Large intestine (tissue), 3 donors: ENCODE measurements at regions not wholly inside any gene's neighbourhood (a gene's known extent, or its start where the extent isn't known, plus 50 kb on each side); places are given as distances from the start of the nearest gene placed in this dataset.

Experiments used
- DNase-seq, 2 donors: peaks; one replicate each; pipeline versions ENCODE4 v3.0.0 to v3.0.0-alpha.2; 2013
- H3K27ac ChIP-seq: one replicate; pipeline ENCODE4 v1.5.1; 2013; ENCODE audit warnings: low read length
- H3K27me3 ChIP-seq: 2 replicates; pipeline ENCODE4 v1.6.1; 2013; ENCODE audit warnings: low read length; ENCODE audit not compliant: control insufficient read depth, insufficient read depth
- H3K36me3 ChIP-seq: 2 replicates; pipeline ENCODE4 v1.6.1; 2013; ENCODE audit warnings: low read length; ENCODE audit not compliant: control insufficient read depth, insufficient read depth
- H3K4me1 ChIP-seq: one replicate; pipeline ENCODE4 v1.6.1; 2013; ENCODE audit warnings: low read length; ENCODE audit not compliant: control insufficient read depth, insufficient read depth
- H3K4me3 ChIP-seq: one replicate; pipeline ENCODE4 v1.5.1; 2013; ENCODE audit warnings: low read length
- H3K9me3 ChIP-seq: one replicate; pipeline ENCODE4 v1.6.1; 2013; ENCODE audit warnings: mild to moderate bottlenecking, low read depth, low read length, moderate library complexity; ENCODE audit not compliant: control insufficient read depth
- WGBS: methylation state at CpG from one replicate; pipeline ENCODE4 v1.1.5; 2013; ENCODE audit warnings: low lambda C conversion rate; ENCODE audit not compliant: insufficient coverage; 5-methylcytosine and 5-hydroxymethylcytosine counted together

DNA sequence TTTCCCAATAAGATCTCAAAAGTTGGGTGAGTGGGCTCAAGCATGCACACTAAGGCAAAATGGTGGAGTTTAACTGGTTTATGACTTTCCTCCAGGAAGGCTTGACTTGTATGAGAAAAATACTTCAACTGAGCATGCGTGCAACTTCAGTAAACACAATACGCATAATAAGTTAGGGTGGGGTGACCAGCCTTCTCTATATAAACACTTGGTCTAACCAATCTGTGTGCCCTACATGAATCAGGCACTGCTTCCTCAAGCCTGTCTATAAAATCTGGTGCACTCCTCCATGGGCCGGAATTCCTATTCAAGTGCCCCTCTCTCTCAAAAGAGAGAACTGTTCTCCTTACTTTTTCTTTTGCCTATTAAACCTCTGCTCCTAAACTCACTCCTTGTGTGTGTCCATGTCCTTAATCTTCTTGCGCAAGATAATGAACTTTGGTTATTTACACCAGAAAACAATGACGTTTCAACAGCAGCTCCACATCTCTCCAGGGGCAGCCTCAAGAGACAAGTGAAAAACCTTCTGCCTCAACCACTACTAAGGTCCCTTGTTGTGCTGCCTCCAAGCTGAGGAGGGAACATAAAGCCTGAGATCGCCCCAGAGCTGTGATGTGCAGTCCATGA is 352.6 kb downstream of the CAAP1 start:
- no CpG with 5 or more reads among the region's 6 CpGs for WGBS
- Histone ChIP-seq H3K36me3 (no peaks in the 10 kb centered on the region), H3K9me3 (no peaks in the 10 kb centered on the region), H3K4me1 (no peaks in the 10 kb centered on the region), H3K4me3 (no peak overlapping the region), H3K27me3 (no peaks in the 10 kb centered on the region), H3K27ac (no peak overlapping the region)
- DNase-seq, result no peak

DNA sequence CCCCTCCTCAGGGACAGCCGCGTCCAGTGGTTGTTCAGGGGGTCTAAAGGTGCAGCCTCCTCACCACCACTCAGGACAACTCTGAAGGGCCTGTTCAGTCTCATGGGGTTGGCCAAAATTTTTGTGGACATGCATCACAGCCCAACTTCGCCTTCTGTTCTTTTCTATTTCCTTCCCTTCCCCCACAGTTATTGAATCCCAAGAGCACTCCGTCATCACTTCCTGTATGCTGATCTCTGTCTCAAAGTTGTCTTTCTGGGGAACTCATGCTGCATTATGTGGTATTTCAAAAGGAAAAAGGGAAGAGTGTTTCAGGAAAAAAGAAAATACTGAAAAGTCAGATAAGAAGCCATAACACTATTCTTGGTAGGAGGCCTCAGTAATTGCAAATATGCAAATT is 355.4 kb downstream of the CAAP1 start:
- H3K4me1 ChIP-seq, result no peaks in the 10 kb centered on the region
- DNase-seq, result no peak
- H3K4me3 ChIP-seq, result no peak overlapping the region
- H3K36me3 ChIP-seq, result no peaks in the 10 kb centered on the region
- 77% methylated on average over 2 of the region's 4 CpGs for WGBS
- H3K27me3 ChIP-seq, result no peaks in the 10 kb centered on the region
- no peaks in the 10 kb centered on the region for H3K9me3 ChIP-seq
- H3K27ac ChIP-seq, result no peak overlapping the region

GRCh38 chr9:26535151-26535550 is 357.5 kb downstream of the CAAP1 start:
- H3K27me3 ChIP-seq, result no peaks in the 10 kb centered on the region
- H3K4me1 ChIP-seq, result no peaks in the 10 kb centered on the region
- H3K36me3 ChIP-seq, result no peaks in the 10 kb centered on the region
- 0% methylated on average over 1 of the region's 1 CpG for WGBS
- H3K4me3 ChIP-seq, result no peak overlapping the region
- no peak for DNase-seq
- H3K27ac ChIP-seq, result no peak overlapping the region
- no peaks in the 10 kb centered on the region for H3K9me3 ChIP-seq

- Histone ChIP-seq H3K27ac (no peak overlapping the region), H3K27me3 (no peaks in the 10 kb centered on the region), H3K9me3 (no peaks in the 10 kb centered on the region), H3K4me1 (no peaks in the 10 kb centered on the region), H3K36me3 (no peaks in the 10 kb centered on the region), H3K4me3 (no peak overlapping the region)
- WGBS, result no CpG with 5 or more reads among the region's 2 CpGs
- DNase-seq, result no peak
Measured at GRCh38 chr9:26530841-26531240, 361.8 kb downstream of the CAAP1 start.

DNA sequence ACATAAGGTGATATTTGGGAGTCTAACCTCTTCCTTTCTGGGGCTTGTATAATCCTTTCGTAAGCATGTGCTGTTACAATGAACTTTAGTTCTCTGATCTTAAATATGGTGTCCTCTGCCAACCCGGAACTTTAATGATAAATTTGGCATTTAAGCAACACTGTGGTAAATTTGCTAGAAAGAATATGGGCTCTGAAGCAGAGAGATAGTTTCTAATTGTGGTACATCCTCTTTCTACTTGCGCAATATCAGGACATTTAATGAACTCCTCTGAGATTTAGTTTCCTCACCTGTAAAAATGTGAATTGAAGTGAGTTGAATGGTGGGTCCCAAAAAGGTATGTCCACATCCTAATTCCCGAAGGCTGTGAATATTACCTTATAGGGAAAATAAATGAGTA is 364.7 kb downstream of the CAAP1 start:
- H3K4me1 ChIP-seq, result no peaks in the 10 kb centered on the region
- no peak overlapping the region for H3K27ac ChIP-seq
- DNase-seq, result no peak
- no peaks in the 10 kb centered on the region for H3K27me3 ChIP-seq
- H3K9me3 ChIP-seq, result no peaks in the 10 kb centered on the region
- no peaks in the 10 kb centered on the region for H3K36me3 ChIP-seq
- no peak overlapping the region for H3K4me3 ChIP-seq
- WGBS, result 83% methylated on average over 1 of the region's 4 CpGs

DNA sequence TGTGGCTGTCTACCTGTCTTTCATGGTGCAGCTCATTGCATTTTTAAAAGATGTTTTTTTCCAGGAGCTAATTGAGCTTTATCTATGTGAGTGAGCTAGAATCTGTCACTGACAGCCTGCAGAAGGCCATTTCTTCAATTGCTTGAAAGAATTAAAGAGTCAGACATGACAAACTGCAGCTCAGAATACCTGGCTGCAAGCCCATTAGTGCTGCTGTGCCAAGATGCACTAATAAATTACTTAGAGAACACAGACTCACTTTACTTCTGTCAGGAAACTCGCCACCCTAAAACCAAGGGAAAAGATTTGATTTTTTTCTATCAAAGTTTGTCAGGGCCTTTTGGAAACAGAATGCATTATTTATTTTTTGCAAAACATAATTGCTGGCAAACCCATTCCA is 368.3 kb downstream of the CAAP1 start:
- Histone ChIP-seq H3K27me3 (no peaks in the 10 kb centered on the region), H3K27ac (no peak overlapping the region), H3K9me3 (no peaks in the 10 kb centered on the region), H3K4me3 (no peak overlapping the region), H3K36me3 (no peaks in the 10 kb centered on the region), H3K4me1 (no peaks in the 10 kb centered on the region)
- no peak for DNase-seq
- WGBS, result 50% methylated on average over 1 of the region's 1 CpG

DNA sequence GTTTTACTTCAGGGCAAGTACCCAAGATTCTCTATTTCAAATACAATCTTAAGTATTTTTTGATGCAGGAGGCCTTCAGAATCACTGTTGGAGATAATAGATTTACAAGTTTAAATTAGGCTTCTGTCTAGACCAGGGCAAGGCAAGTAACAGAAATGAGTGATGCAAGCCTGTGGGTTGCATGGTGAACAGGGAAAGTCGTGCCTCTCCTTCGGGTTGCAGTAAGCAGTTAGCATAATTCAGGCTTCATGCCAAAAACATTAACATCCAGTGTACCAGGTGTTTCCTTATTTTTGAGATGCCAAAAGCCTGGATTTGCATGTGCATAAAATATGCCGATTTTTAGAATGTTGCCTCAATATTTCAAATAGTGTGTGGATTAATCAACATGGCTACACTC is 369.0 kb downstream of the CAAP1 start:
- Histone ChIP-seq H3K4me1 (no peaks in the 10 kb centered on the region), H3K9me3 (no peaks in the 10 kb centered on the region), H3K27me3 (no peaks in the 10 kb centered on the region), H3K4me3 (no peak overlapping the region), H3K36me3 (no peaks in the 10 kb centered on the region), H3K27ac (no peak overlapping the region)
- no CpG with 5 or more reads among the region's 3 CpGs for WGBS
- DNase-seq, result no peak

GRCh38 chr9:26520141-26520540 is 372.5 kb downstream of the CAAP1 start:
- no CpG with 5 or more reads among the region's 1 CpG for WGBS
- no peak for DNase-seq
- H3K4me3 ChIP-seq, result no peak overlapping the region
- H3K9me3 ChIP-seq, result no peaks in the 10 kb centered on the region
- no peak overlapping the region for H3K27ac ChIP-seq
- no peaks in the 10 kb centered on the region for H3K27me3 ChIP-seq
- H3K4me1 ChIP-seq, result no peaks in the 10 kb centered on the region
- H3K36me3 ChIP-seq, result no peaks in the 10 kb centered on the region

- no peak overlapping the region for H3K27ac ChIP-seq
- H3K27me3 ChIP-seq, result no peaks in the 10 kb centered on the region
- H3K9me3 ChIP-seq, result no peaks in the 10 kb centered on the region
- H3K4me1 ChIP-seq, result no peaks in the 10 kb centered on the region
- H3K4me3 ChIP-seq, result no peak overlapping the region
- no peak for DNase-seq
- no CpG with 5 or more reads among the region's 1 CpG for WGBS
- no peaks in the 10 kb centered on the region for H3K36me3 ChIP-seq
Measured at GRCh38 chr9:26516773-26517343, 375.7 kb downstream of the CAAP1 start.

GRCh38 chr9:26513730-26514129 is 378.9 kb downstream of the CAAP1 start:
- Histone ChIP-seq H3K9me3 (no peaks in the 10 kb centered on the region), H3K27ac (no peak overlapping the region), H3K27me3 (no peaks in the 10 kb centered on the region), H3K36me3 (no peaks in the 10 kb centered on the region), H3K4me1 (no peaks in the 10 kb centered on the region), H3K4me3 (no peak overlapping the region)
- no peak for DNase-seq
- no CpG with 5 or more reads among the region's 4 CpGs for WGBS

DNA sequence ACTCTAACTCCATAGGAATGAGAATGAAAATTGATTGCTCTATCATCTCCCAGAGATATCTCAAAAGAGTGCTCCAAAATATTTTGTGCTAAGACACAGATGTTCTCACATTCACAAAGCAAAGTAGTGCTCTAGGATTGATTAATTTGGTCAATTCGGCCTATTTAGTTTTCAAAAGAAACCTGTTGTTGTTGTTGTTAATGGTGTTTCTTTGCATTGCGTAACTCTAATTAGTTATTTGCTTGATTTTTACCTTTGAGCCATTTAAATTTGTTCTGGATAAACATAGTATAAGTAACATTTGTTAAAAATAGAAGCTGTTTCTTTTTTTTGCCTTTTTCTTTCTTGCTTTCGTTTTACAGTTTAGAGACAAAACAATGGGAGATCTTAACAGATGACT is 382.5 kb downstream of the CAAP1 start:
- Histone ChIP-seq H3K4me3 (no peak overlapping the region), H3K27ac (no peak overlapping the region), H3K4me1 (no peaks in the 10 kb centered on the region), H3K9me3 (no peaks in the 10 kb centered on the region), H3K36me3 (no peaks in the 10 kb centered on the region), H3K27me3 (no peaks in the 10 kb centered on the region)
- 94% methylated on average over 3 of the region's 3 CpGs for WGBS
- DNase-seq, result no peak
